Endometrium (tissue), 2 donors: ENCODE measurements at regions not wholly inside any gene's neighbourhood (a gene's known extent, or its start where the extent isn't known, plus 50 kb on each side); places are given as distances from the start of the nearest gene placed in this dataset.
"Not testable (repeated sequence)": the region's sequence is repeated elsewhere in the genome, so short reads cannot be mapped to it uniquely, and the experiment has no call there.

Experiments
- FAIRE-seq: peaks from 2 replicates; lab custom pipeline; 2012; peaks lifted over from hg19 to GRCh38; lab: Jason Lieb, UNC
- donor health status: control.
- donor health status: control.

DNA sequence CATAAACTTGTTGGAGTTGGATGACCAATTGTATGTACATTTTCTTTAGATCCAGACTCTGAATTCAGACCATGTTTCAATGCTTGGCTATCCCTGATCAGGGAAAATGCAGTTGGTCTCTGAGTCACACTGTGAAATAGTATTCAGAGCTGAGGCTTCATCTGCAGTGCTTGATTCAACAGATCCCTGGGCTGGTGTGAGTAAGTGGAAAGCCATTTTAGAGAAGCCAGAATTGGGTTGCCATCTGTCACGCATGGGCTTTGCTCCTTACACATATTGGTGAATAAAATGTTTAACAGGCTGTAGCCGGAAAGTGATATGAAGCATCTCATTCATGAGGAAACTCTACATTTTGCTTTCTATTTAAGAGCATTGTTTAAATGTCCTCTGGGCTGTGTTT lies 50.0 kb upstream of the ACYP2 start:
- FAIRE-seq: no peak

DNA sequence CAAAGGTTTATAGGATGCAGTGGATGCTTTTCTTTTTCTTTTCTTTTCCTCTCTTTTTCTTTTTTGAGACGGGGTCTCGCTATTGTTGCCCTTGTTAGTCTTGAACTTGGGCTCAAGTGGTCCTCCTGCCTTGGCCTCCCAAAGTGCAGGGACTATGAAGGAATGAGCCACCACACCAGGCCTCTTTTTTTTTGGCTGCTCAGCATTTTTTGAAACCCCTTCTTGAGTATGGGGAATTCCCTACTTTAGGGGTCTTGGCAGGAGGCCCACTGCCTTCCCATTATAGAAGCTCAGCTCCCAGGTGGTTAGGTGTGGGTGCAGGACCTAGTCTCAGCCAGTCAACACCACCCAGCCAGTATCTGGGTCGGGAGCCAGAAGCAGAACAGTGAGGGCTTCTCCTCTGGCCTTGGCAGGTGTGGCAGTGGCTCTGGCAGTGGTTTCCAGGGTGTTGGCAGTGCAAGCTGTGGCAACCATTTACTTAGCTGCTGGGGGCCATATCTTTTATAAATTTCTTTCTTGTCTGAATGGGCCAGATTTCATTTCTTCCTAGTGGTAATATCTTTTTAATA lies 51.4 kb upstream of the ACYP2 start:
- no peak for FAIRE-seq

DNA sequence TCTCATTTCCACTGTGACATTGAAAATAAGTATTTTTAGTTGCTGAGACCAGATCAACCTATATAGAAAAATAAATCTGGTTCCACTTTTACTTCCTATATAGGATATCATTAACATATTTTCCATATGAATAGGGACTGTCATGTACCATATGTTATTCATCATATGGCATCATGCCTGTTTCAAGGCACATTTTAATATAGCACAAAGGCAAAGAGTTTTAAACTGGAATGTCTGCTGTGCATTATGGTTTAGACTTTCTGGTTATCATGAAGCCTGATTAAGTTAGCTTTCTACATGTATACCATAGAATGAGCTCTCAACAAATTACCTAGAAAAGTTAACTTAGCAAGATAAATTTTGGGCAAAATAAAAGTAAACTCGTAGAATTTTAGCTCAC lies 53.0 kb upstream of the ACYP2 start:
- FAIRE-seq: no peak

DNA sequence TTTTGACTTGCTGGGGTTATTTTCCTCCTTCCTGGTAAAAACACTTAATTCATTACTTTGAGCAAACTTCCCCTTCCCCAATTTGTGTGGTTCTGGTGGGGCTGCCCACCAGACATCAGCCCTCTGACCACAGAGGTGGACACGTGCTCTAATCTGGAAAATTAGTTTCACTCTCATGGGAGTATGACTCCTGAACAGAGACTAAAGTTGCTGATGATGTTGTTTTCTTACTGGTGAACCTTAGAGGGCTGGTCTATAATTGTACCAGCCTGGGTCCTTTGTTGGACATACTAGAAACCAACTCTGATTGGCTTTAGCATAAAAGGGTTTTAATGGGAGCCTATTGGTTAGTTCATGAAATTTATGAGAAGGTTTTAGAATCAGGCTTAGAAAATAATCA lies 54.1 kb upstream of the ACYP2 start:
- FAIRE-seq: no peak

DNA sequence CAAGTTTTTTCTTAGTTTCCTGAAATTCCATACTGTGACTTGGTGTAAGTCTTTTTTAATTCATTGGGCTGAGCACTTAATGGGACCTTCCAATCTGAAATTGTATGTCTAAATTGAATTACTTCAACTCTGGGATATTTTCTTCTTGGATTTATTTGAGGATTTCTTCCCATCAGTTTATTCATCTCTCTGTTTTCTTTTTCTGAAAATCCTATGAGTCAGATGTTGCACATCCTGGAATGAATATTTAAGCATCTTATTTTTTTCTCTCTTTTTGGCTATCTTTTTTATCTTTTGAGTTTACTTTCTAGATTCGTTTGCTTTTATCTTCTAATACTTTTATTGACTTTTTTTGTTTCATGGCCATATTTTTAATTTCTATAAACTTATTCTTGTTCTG lies 55.4 kb upstream of the ACYP2 start:
- peak; percentile 87 for FAIRE-seq

DNA sequence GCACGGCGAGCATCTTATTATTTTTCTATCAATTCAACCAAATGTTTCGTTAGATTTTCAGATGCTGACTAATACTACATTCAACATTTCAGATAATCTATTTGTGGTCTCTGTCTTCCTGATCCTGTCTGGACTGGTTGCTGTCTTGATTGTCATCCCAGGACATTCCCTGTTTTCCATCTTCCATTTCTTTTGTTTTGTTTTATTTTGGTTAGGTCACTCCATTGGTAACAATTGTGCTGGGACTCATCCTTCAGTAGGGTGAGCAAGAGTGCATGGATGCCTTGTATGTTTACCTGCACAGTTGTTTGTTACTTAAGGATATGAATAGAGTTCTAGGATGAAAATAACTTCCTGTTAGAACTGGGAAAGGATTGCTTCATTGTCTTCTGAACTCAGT lies 55.9 kb upstream of the ACYP2 start:
- FAIRE-seq: no peak

DNA sequence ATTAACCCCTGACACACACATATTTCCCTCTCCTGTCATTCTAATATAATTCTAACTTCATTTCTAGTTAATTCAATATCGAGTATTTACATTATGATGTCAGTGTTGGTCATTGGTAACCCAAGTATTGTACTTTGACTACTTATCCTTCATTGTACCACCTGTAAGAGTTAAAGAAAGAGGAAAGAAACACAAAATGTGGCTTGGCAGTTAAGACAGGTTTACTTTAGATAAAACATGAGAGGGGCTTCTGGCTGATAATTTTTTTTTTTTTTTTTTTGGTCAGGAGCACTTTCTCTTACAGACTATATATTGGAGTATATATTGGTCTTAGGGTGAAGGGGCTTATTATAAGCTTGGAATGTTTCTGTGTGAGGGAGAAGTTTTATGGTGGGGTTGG lies 57.0 kb upstream of the ACYP2 start:
- no peak for FAIRE-seq

DNA sequence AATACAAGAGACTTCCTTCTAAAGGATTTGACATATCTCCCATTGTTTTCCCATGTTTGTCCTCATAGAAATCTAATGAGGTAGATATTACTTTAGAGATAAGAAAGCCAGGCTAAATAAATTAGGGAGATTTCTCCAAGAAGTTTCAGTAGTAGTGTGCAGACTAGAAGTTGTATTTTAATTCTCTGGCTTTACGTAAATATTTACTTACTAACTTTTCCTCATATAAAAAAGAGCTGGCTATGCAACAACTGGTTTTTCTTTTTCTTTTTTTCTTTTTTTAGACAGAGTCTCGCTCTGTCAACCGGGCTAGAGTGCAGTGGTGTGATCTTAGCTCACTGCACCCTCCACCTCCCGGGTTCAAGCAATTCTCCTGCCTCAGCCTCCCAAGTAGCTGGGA lies 60.6 kb upstream of the ACYP2 start:
- FAIRE-seq: no peak

DNA sequence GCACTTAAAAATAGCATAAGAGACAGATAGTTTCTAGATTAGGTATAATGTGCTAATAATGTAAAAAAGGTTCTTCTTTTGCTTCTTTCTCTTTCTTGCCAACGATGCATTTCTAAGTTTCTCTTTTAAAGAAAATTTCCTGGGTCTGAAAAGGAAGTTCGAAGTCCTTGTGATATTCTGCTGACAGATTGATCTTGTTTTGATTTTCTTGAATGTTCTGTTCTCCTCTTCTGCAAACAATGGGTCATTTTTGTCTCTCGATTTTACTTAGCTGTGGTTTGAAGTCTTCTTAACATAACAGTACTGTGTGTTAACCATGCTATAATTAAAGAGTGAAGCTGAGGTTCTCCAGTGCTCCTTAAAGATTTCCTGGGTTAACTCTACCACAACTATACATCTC lies 61.1 kb upstream of the ACYP2 start:
- FAIRE-seq: no peak

DNA sequence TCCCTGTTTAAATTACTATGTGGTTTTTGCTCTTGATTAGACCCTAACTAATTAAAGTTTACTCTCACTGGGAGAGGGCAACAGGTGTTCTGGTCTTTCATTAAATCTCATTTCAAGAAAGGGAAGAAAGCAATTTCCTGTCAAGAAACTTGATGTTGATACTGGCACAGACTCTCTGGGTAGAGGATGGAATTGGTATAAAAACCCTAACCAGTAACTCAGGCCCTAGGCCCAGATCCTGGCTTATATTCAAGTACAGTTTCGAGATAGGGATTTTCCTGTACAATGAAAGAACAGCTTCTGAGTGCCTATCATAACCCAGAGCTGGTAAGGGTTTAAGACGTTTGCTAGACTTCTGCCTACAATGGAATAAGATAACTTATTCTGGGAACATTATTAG lies 61.6 kb upstream of the ACYP2 start:
- no peak for FAIRE-seq

DNA sequence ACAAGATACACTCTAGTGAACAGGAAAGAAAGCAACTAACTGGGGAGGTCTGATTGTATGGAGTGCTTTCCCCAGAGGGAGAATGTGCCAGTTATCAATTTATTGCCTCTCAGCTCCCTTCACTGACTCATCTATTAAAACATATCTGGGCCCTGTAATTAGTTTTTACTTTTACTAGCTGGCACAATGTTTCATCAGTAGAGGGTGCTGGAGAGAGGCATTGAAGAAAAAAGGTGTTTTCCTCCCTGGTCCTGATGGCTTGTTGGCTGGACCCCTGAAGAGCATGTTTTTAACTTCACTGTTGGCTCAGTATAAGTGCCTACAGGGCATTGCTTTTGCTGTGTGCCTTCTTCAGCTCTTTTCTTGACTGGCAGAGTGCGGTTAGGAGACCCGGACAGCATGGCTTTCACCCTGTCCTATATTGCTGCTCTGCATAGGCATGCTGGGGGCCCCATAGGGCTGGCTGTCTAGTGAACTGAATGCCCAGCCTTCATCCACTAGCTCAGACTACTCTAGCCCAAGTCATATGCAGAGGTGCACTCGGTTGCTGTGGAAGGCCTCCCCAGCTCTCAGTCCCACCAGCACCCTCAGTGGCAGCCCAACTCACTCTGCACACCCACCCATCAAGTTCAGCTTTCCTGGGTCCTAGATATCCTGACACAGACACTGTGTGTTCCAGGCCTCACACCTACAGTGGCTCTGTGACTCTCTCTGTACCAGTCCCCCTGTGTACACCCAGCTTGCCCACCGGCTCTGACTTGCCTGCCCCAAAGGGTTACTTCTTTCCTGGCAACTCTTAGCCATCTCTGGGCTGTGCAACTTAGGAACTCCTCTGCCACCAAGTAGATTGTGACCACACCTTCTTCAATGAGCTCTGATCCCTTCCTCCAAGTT lies 62.3 kb upstream of the ACYP2 start:
- no peak for FAIRE-seq

DNA sequence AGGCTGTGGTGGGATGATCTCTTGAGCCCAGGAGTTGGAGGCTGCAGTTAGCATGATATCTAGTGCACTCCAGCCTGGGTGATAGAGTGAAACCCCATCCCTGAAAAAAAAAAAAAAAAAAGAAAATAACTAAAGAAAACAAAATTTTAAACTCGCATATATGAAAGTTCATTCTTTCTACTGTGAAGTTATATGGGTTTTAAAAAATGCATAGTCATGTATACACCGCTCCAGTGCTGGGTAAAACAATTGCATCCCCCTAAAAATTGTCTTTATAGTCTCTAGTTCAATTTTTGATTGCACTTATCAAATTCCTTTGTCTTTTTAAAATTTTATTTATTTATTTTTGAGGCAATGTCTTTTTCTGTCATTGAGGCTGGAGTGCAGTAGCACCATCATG lies 65.0 kb upstream of the ACYP2 start:
- no peak for FAIRE-seq

DNA sequence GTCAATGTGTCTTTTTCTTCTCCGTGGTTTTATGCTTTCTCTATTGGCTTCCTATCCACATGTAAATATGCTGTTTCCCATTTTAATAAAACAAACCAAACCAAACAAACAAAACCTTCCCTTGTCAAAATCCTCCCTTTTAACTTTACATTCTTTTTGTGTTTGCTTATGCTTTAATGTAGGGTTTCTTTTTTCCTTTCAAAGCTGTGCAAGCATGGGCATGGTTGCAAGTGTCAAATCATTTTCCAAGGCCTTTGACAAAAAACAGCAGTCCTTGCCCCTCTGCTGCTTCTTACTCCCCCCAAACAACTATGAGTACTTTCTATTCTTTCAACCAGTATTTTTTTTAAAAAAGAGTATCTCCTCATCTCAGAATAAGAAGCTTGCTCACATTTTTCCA lies 66.0 kb upstream of the ACYP2 start:
- FAIRE-seq: no peak

DNA sequence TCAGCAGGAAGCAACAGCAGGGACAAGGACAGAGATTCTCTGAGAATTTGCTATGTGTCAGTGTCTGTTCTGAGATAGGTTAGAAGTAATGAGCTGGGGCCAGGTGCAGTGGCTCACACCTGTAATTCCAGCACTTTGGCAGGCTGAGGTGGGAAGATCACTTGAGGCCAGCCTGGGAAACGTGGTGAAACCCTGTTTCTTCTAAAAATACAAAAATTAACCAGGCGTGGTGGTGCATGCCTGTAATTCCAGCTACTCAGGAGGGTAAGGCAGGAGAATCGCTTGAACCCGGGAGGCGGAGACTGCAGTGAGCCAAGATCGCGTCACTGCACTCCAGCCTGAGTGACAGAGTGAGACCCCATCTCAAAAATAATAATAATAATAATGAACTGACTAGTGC lies 66.5 kb upstream of the ACYP2 start:
- FAIRE-seq: not testable (repeated sequence)

DNA sequence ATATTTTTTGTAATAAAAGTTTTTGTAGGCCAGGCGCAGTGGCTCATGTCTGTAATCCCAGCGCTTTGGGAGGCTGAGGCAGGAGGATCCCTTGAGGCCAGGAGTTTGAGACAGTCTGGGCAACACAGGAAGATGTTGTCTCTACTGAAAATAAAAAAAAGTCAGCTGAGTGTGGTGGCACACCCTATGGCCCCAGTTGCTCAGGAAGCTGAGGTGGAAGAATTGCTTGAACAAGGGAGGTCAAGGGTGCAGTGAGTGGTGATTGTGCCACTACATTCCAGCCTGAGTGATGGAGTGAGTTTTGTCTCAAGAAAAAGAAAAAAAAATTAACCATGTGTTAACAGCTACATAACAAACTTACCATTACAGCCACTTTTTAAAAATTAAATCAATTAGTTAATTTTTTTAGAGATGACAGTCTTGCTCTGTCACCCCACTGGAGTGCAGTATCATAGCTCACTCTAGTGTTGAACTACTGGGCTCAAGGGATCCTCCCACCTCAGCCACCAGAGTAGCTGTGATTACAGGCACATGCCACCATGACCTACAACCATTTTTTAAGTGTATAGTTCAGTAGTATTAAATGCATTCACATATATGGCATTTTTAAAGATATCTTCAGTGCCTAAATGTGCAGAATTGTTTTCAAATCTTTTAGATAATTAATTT lies 67.2 kb upstream of the ACYP2 start:
- FAIRE-seq: no peak

DNA sequence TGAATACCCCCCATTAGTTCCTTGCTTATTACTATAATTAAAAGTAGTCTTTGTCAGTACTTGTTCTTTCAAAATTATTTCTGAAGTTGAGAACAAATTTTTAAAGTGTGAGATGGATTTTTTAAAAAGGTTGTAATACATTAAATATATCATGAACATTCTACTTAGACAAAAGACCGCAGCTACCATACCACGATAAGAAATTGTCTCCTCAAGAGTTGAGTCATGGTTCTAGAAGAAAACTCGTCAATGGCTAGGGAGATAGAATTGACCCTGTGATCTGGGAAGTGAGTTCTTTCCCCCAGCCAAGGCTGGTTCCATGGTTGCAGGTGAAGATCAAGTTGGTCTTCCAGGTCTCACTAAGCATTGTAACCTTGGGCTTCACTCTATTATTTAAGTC lies 67.8 kb upstream of the ACYP2 start:
- no peak for FAIRE-seq

DNA sequence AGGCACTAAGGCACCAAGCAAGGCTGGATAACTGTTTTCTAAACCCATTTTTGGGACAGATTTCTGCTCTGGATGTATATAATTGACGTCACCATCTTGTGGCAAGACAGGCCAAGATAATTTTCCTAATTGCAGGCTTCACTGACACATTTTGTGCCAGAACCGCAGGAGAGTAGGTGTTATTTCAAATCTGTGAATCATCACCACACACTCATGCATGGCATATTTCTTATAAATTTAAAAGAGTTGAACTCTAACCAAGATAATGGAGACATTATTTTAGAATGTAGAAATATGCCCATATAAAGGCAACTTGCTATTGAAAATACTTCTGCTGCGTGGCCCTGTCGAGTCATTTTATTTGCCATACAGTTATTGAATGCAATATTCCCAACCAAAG lies 68.3 kb upstream of the ACYP2 start:
- no peak for FAIRE-seq

DNA sequence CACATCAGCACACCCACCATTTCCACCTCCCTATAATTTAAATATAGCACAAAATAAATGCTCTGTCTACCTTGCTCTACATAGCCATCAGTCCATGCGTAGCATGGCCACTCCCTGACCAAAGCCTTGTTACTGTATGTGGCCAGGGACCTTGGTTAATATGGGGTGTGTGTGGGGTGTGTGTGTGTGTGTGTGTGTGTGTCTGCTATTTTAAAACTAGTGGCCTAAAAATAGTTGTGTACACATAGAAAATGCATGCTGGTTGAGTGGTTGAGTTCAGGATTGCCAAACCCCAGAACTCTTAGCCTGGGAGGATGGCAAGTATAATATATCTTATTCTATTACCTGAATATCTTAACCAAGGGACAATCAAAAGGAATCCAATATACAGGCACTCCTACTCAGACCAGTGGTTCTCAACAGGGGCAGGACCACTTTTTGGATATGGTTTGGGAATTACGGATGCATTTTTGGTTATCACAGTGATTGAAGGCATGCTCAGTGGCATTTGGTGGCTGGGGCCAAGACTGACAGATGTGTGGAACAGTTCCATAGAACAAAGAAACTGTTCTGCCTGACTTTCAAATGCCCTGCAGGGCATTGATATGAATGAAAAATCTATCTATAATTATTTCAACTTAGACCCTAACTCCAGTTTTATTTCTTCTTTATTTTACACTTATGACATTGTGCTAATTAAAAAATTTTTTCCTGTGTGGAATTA lies 72.3 kb upstream of the PSME4 start:
- FAIRE-seq: no peak

DNA sequence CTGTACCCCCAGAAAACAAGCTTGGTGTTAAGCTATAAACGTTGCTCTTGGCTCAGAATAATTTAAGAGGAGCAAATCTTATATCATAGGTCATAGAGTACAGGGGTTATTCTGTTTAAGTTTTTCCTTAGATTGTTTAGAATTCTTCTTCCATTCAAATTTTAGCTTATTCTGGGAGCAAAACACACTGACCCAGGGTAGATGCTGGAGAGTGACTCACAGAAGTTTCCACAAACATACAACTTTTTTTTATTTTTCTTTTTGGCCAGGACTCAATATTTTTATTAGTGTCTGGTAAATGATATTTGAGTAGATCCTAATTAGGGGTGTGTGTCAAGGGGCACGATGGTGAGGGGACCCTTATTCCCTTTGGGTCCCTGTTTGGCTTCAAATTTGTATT lies 71.5 kb upstream of the PSME4 start:
- FAIRE-seq: peak; percentile 89

DNA sequence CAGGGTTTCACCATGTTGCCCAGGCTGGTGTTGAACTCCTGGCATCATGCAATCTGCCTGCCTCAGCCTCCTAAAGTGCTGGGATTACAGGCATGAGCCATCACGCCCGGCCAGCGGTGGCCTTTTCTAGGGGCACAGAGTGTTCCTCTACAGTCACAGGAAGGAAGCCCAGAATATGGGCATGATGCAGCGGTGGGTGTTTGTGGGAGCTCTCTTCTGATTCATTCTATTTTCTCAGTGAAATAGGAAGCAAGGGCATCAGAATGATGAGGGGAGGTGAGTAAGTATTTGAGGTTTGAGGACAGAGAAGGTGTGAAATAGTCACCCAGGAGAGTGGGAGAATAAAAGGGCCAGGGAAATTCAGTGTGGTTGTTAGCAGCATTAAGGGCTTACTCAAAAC lies 70.3 kb upstream of the PSME4 start:
- FAIRE-seq: no peak

DNA sequence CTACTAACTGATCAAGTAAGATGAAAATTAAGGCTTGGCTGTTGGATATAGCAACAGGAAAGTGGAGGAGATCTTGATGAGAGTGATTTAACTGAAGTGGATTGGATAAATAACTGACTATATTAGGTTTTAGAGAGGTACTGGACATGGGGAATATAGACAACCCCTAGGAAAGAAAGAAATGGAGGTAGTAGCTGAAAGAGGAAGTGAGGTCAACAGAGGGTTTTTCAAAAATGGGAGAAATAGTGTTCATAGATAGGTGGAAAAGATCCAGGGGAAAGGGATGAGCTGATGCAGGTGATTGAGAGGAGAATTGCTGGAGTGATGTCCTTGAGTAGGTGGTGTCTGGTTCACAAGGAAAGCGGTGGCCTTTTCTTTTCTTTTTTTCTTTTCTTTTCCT lies 69.9 kb upstream of the PSME4 start:
- no peak for FAIRE-seq

DNA sequence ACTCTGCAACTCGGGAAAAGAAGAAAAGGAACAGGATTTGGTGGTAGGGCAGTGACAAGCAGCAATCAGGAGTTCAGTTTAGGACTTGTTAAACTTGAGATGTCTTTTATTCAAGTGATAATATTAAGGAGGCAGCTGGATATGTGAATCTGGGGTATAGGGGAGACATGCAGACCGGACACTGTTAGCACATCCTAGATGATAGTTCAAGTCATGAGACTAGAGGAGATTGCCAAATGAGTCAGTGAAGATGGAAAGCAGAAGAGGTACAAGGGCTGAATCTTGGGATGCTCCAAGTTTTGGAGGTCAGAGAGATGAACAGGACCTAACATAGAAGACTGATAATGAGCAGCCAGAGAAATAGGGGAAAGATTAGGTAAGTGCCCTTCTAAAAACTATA lies 69.5 kb upstream of the PSME4 start:
- FAIRE-seq: no peak

DNA sequence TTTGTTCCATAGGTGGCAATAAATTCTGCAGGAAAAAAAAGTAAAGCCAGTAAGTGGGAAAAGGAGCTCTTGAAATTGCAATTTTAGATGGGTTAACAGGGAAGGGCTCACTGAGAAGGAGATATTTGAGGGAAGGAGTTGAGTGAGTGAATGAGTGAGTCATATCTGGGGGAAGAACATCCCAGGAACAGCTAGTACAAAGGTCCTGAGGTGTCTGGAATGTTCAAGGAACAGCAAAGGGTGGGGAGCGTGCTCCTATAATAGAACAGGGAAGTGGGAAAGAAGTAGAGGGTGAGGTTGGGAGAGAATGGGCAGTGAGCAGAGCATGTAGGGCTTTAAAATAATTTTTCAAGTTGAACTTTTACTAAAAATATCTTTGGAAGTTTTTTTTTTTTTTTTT lies 68.0 kb upstream of the PSME4 start:
- FAIRE-seq: no peak
